GM21786 (cell line): ENCODE measurements at regions not wholly inside any gene's neighbourhood (a gene's known extent, or its start where the extent isn't known, plus 50 kb on each side); places are given as distances from the start of the nearest gene placed in this dataset.

ENCODE experiments used
- ATAC-seq: cut with Tn5 transposase; IDR thresholded peaks from one replicate; pipeline ENCODE4 v1.9.1; 2021; ENCODE audit not compliant: unreplicated experiment

- no peak for ATAC-seq
Measured at GRCh38 chr6:16868968-16869367, 107.7 kb upstream of the ATXN1 start.

- ATAC-seq, result no peak
Measured at GRCh38 chr6:16857969-16858592, 96.8 kb upstream of the ATXN1 start.

GRCh38 chr6:16855460-16855859, 94.2 kb upstream of the ATXN1 start:
- peak; percentile 47 for ATAC-seq

GRCh38 chr6:16854986-16855385, 93.7 kb upstream of the ATXN1 start:
- ATAC-seq, result peak; percentile 91

GRCh38 chr6:16852671-16853070, 91.4 kb upstream of the ATXN1 start:
- no peak for ATAC-seq

- no peak for ATAC-seq
Measured at GRCh38 chr6:16851758-16852157, 90.5 kb upstream of the ATXN1 start.

- ATAC-seq, result no peak
Measured at GRCh38 chr6:16851044-16851540, 89.8 kb upstream of the ATXN1 start.

GRCh38 chr6:16850681-16851026, 89.4 kb upstream of the ATXN1 start:
- no peak for ATAC-seq

- ATAC-seq, result no peak
Measured at GRCh38 chr6:16849988-16850680, 88.9 kb upstream of the ATXN1 start.

- ATAC-seq, result no peak
Measured at GRCh38 chr6:16849280-16849987, 88.2 kb upstream of the ATXN1 start.

GRCh38 chr6:16846399-16846778, 85.1 kb upstream of the ATXN1 start:
- ATAC-seq, result no peak

GRCh38 chr6:16844183-16844582, 82.9 kb upstream of the ATXN1 start:
- no peak for ATAC-seq

GRCh38 chr6:16842676-16843075, 81.4 kb upstream of the ATXN1 start:
- ATAC-seq, result no peak

- ATAC-seq, result no peak
Measured at GRCh38 chr6:16841241-16841640, 80.0 kb upstream of the ATXN1 start.

GRCh38 chr6:16840725-16841124, 79.5 kb upstream of the ATXN1 start:
- ATAC-seq, result no peak

GRCh38 chr6:16840291-16840690, 79.0 kb upstream of the ATXN1 start:
- no peak for ATAC-seq

- no peak for ATAC-seq
Measured at GRCh38 chr6:16839631-16840179, 78.4 kb upstream of the ATXN1 start.

GRCh38 chr6:16837217-16837972, 76.1 kb upstream of the ATXN1 start:
- ATAC-seq, result no peak

GRCh38 chr6:16836144-16836981, 75.1 kb upstream of the ATXN1 start:
- peak; percentile 86 for ATAC-seq

- no peak for ATAC-seq
Measured at GRCh38 chr6:16834242-16834641, 73.0 kb upstream of the ATXN1 start.
